ENCODE measurements at regions not wholly inside any gene's neighbourhood (a gene's known extent, or its start where the extent isn't known, plus 50 kb on each side); places are given as distances from the start of the nearest gene placed in this dataset.

GRCh38 chr14:26395726-26396125 lies 202.1 kb downstream of the NOVA1 start:
- Histone ChIP-seq H3K27me3 (no peaks in the 10 kb centered on the region), H3K4me1 (no peaks in the 10 kb centered on the region), H3K4me3 (no peak overlapping the region), H3K36me3 (ENCODE audit: low read depth, missing control alignments) (no peaks in the 10 kb centered on the region), H3K9me3 (no peaks in the 10 kb centered on the region), H3K27ac (no peak overlapping the region)
- TF ChIP-seq POLR2A (IDR thresholded peaks at IDR 0.05): no peak
- TF ChIP-seq CTCF (IDR thresholded peaks at IDR 0.05): no peak
- WGBS, 2 donors: 78% methylated on average over 1 of the region's 1 CpG
- intact Hi-C loops (cut with DNase I; ENCODE audit: low total_unique reads): no loop called here
- DNase-seq: no peak

- H3K4me3 ChIP-seq: no peak overlapping the region
- no peak overlapping the region for H3K27ac ChIP-seq
- intact Hi-C loops (cut with DNase I; ENCODE audit: low total_unique reads): no loop called here
- DNase-seq: no peak
- H3K9me3 ChIP-seq: no peaks in the 10 kb centered on the region
- no peaks in the 10 kb centered on the region for H3K4me1 ChIP-seq
- no peak for TF ChIP-seq CTCF (IDR thresholded peaks at IDR 0.05)
- TF ChIP-seq POLR2A (IDR thresholded peaks at IDR 0.05): no peak
- no peaks in the 10 kb centered on the region for H3K36me3 ChIP-seq (ENCODE audit: low read depth, missing control alignments)
- 67 to 86% methylated on average over 4 of the region's 4 CpGs for WGBS, 2 donors
- H3K27me3 ChIP-seq: no peaks in the 10 kb centered on the region
Measured at GRCh38 chr14:26394150-26394810, 203.6 kb downstream of the NOVA1 start.

GRCh38 chr14:26392498-26392897 lies 205.3 kb downstream of the NOVA1 start:
- H3K4me3 ChIP-seq: no peak overlapping the region
- intact Hi-C loops (cut with DNase I; ENCODE audit: low total_unique reads): no loop called here
- H3K4me1 ChIP-seq: no peaks in the 10 kb centered on the region
- WGBS, 2 donors: 89 to 90% methylated on average over 7 of the region's 7 CpGs
- no peak for DNase-seq
- no peaks in the 10 kb centered on the region for H3K27me3 ChIP-seq
- no peak for TF ChIP-seq CTCF (IDR thresholded peaks at IDR 0.05)
- no peak for TF ChIP-seq POLR2A (IDR thresholded peaks at IDR 0.05)
- H3K9me3 ChIP-seq: no peaks in the 10 kb centered on the region
- no peaks in the 10 kb centered on the region for H3K36me3 ChIP-seq (ENCODE audit: low read depth, missing control alignments)
- no peak overlapping the region for H3K27ac ChIP-seq

GRCh38 chr14:26389646-26390508 lies 208.0 kb downstream of the NOVA1 start:
- intact Hi-C loops (cut with DNase I; ENCODE audit: low total_unique reads): no loop called here
- Histone ChIP-seq H3K27ac (no peak overlapping the region), H3K4me1 (no peaks in the 10 kb centered on the region), H3K36me3 (ENCODE audit: low read depth, missing control alignments) (no peaks in the 10 kb centered on the region), H3K4me3 (no peak overlapping the region), H3K27me3 (no peaks in the 10 kb centered on the region), H3K9me3 (no peaks in the 10 kb centered on the region)
- DNase-seq: no peak
- TF ChIP-seq CTCF (IDR thresholded peaks at IDR 0.05): no peak
- TF ChIP-seq POLR2A (IDR thresholded peaks at IDR 0.05): no peak
- 55 to 79% methylated on average over 2 of the region's 2 CpGs for WGBS, 2 donors
